ENCODE measurements at regions not wholly inside any gene's neighbourhood (a gene's known extent, or its start where the extent isn't known, plus 50 kb on each side); places are given as distances from the start of the nearest gene placed in this dataset.

- no peak for TF ChIP-seq TAF1 (IDR thresholded peaks at IDR 0.05; ENCODE audit: low read depth, low read length)
- no peak for TF ChIP-seq POLR2AphosphoS5 (IDR thresholded peaks at IDR 0.05; ENCODE audit: low read depth, low read length)
- no peak for TF ChIP-seq POLR2A (IDR thresholded peaks at IDR 0.05; ENCODE audit: low read depth, low read length)
- TF ChIP-seq SPI1 (IDR thresholded peaks at IDR 0.05; ENCODE audit: low read depth, low read length), result no peak
- no peak for TF ChIP-seq POU2F2 (IDR thresholded peaks at IDR 0.05; ENCODE audit: low read depth, low read length)
- TF ChIP-seq PAX5 (IDR thresholded peaks at IDR 0.05; ENCODE audit: insufficient read depth, low read length, severe bottlenecking), result no peak
These were observed 138.5 kb upstream of the IQSEC1 start for GRCh38 chr3:13211605-13212210.
